Neural crest cell (in vitro differentiated cells): ENCODE measurements at regions not wholly inside any gene's neighbourhood (a gene's known extent, or its start where the extent isn't known, plus 50 kb on each side); places are given as distances from the start of the nearest gene placed in this dataset.

Experiments
- DNase-seq: peaks from one replicate; pipeline ENCODE4 v3.0.0; 2021; ENCODE audit warnings: low read depth, mixed read lengths, low spot score
- H3K27ac Mint-ChIP-seq: one replicate; pipeline ENCODE4 v1.8.0; 2021; ENCODE audit warnings: mild to moderate bottlenecking, mixed read lengths; ENCODE audit not compliant: unreplicated experiment
- H3K27me3 Mint-ChIP-seq: 2 replicates; pipeline ENCODE4 v1.8.0; 2021; ENCODE audit warnings: low read depth, mild to moderate bottlenecking, mixed read lengths
- H3K36me3 Mint-ChIP-seq: 2 replicates; pipeline ENCODE4 v1.8.0; 2021; ENCODE audit warnings: low read depth, mild to moderate bottlenecking, mixed read lengths
- H3K4me1 Mint-ChIP-seq: 2 replicates; pipeline ENCODE4 v1.8.0; 2021; ENCODE audit warnings: mixed read lengths
- H3K4me3 Mint-ChIP-seq: one replicate; pipeline ENCODE4 v1.8.0; 2021; ENCODE audit warnings: mild to moderate bottlenecking, mixed read lengths
- H3K9me3 Mint-ChIP-seq: 2 replicates; pipeline ENCODE4 v1.8.0; 2021; ENCODE audit warnings: mixed read lengths
- CTCF ChIP-seq: fragments of 200-600 bp; sonication (generic); conservative IDR thresholded peaks from 2 replicates; pipeline ENCODE4 v1.5.0; 2021; ENCODE audit warnings: antibody characterized with exemption, mild to moderate bottlenecking

DNA sequence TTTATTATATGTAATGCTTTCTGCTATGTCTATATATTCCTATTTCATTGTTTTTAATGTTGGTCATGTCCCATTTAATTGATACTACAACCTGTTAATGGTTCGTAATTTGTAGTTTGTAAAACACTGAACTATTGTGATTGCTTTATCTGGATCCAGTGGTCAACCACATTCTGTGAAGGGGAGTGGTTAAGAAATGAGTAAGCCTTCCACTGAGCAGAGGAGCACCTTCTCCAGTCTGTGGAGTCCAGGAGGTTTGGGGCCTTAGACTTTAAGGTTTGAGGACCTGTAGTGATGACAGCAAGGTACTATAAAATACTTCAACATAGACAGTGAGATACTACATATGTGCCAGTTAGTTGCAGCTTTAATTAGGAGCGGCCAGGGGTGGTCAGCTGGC lies 67.7 kb upstream of the RAD23B start:
- Mint-ChIP-seq H3K9me3 (peaks cover 4% of the 10 kb centered on the region), H3K36me3 (no peaks in the 10 kb centered on the region), H3K4me3 (no peak overlapping the region), H3K27me3 (no peaks in the 10 kb centered on the region), H3K4me1 (peaks cover 9% of the 10 kb centered on the region), H3K27ac (no peak overlapping the region)
- no peak for DNase-seq
- no peak for TF ChIP-seq CTCF

GRCh38 chr9:107216329-107216728 lies 66.8 kb upstream of the RAD23B start:
- Mint-ChIP-seq H3K27ac (no peak overlapping the region), H3K36me3 (no peaks in the 10 kb centered on the region), H3K4me1 (peaks cover 12% of the 10 kb centered on the region), H3K4me3 (no peak overlapping the region), H3K9me3 (peaks cover 4% of the 10 kb centered on the region), H3K27me3 (no peaks in the 10 kb centered on the region)
- no peak for DNase-seq
- no peak for TF ChIP-seq CTCF

DNA sequence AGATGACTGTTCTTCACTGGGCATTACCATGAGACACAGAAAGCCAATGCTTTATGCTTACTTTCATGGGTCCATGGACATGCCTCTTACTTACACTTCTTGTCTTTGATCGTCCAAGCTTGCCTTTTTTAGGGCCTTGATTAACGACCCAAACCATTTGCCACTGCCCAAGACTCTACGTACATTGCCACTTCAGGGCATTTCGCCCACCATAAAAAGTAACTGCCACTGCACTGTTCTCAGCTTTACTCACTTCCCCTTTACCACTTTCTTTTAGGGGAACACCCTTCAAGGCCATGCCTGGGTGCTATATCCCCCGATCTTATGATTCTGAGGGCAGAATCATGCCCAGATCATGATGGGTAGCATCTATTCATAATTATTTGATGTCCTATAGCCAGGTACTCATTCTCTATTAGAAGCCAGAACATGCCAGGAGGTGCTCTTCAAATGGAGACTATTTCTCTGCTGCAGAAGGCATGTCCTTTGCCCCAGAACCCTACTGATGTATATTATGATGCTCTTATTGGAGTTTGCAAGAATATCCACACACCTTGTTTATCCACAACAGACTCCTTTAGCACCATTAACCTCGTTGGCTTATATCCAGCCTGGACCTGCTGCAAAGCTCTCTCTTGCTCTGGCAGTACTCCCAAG lies 64.1 kb upstream of the RAD23B start:
- no peak for TF ChIP-seq CTCF
- H3K27me3 Mint-ChIP-seq: no peaks in the 10 kb centered on the region

DNA sequence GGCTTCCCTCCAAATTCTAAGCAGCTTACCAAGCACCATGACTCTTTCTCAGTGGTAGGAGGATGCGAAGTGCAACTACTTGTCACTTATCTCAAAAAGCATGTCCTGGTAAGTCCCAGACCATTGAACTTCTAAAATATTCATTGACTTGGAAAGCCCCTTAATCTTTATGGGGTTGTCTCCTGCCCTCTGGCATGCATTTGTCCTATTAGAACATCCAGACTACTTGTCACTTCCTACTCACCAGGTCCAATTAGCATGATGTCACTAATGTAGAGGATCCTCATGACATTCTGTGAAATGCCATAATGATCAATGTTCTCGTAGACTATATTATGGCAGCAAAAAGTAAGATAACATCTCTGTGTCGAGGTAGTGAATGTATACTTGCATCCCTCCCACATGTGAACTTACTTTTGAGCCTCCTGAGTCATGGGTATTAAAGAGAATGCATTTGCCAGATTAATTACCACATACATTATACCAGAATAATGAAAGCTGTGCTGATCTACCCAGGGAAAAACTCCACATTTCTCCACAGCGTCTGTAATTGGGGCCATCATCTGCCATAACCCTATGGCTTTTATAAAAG lies 63.5 kb upstream of the RAD23B start:
- H3K4me1 Mint-ChIP-seq: peaks cover 15% of the 10 kb centered on the region
- no peak for DNase-seq
- no peaks in the 10 kb centered on the region for H3K36me3 Mint-ChIP-seq
- no peak overlapping the region for H3K27ac Mint-ChIP-seq
- no peak overlapping the region for H3K4me3 Mint-ChIP-seq
- peaks cover 4% of the 10 kb centered on the region for H3K9me3 Mint-ChIP-seq
- TF ChIP-seq CTCF: no peak
- no peaks in the 10 kb centered on the region for H3K27me3 Mint-ChIP-seq

More for the DNA sequence above, 64.1 kb upstream of the RAD23B start:
- no peak for DNase-seq
- Mint-ChIP-seq H3K4me1 (peaks cover 15% of the 10 kb centered on the region), H3K4me3 (no peak overlapping the region), H3K27ac (no peak overlapping the region), H3K36me3 (no peaks in the 10 kb centered on the region), H3K9me3 (peaks cover 4% of the 10 kb centered on the region)

DNA sequence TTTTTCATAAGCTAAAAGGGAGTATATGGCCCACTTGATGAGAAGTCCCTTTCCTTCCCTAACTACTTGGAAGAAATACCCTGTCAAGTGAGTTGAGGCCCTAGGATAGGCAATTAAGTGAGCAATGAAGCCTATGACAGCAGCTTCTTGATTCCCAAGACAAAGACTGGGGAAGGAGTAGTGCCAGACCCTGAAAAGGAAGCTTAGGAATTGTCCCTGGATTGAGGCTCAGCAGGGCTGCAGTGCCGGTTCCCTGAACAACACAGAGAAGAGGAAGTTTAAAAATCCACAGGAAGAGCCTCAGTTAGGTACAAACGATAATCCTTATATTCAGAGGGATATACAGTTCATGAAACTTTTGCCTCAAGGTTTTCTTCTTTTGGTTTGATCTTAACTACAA lies 61.8 kb upstream of the RAD23B start:
- H3K4me1 Mint-ChIP-seq: peaks cover 15% of the 10 kb centered on the region
- H3K4me3 Mint-ChIP-seq: no peak overlapping the region
- H3K27me3 Mint-ChIP-seq: no peaks in the 10 kb centered on the region
- peak overlapping the region; percentile 91 for H3K27ac Mint-ChIP-seq
- no peak for TF ChIP-seq CTCF
- DNase-seq: no peak
- peaks cover 4% of the 10 kb centered on the region for H3K9me3 Mint-ChIP-seq
- no peaks in the 10 kb centered on the region for H3K36me3 Mint-ChIP-seq
